Germinal center (tissue), 1 donor: ENCODE measurements at regions not wholly inside any gene's neighbourhood (a gene's known extent, or its start where the extent isn't known, plus 50 kb on each side); places are given as distances from the start of the nearest gene placed in this dataset.

Experiments used
- DNase-seq: peaks from one replicate; pipeline ENCODE4 v3.0.0; 2012; ENCODE audit warnings: mixed read lengths, low spot score

DNA sequence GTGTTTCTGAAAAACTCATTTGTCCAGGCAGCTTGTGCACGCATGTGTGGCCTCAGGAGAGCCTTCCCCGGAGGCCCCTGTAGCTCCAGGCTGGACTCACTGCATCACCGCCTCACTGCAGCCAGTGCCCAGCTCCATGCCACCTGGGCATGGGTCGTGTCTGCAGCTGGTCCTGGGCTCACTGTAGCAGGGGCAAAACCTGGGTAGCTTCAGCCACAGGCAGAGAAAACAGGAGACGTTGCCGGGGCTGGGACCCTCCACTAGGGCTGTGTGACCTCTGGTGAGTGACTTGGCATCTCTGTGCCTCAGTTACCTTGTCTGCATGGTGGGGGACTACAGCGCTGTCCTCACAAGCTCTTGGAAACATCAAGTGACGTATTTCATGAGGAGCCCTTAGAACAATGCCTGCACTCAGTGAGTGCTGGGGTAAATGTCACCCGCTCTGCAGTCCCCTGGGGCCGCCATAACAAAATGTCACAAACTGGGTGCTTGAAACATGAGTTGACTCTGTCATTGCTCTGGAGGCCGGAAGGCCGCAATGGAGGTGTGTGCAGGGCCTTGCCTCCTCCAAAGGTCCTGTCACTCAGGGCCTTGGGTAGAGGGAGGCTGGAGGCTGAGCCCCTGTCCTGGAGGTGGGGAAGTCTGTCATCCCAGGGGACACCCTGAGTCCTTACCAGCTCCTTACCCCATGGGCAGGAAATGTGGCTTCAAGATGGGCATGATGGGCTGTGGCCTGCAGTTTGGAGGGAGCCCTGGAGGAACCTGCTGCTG lies 488.7 kb downstream of the TBC1D22A start:
- DNase-seq = no peak

DNA sequence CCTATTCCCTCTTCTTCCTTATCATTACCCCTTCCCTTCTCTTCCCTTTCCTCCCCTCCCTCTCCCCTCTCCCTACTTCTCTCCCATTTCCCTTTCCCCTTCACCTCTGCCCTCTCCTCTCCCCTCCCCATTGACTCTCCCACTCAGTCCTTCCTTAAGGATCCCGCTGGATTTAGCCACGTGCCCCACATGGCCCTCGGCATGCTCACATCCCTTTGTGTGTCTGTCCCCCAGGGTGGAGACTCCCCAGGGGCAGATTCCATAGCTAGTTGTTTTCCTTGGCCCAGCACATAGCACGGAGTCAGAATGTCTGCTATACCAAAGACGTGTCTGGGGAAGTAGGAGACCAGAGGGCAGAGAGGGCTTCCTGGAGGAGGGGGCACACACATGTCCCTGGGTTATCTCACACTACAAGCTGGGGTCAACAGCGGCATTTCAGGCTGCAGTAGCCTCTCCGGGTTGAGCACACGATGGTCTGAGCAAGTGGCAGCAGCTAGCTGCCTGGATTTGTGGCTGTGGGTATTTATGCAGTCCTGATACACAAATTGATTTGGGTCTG lies 487.0 kb downstream of the TBC1D22A start:
- no peak for DNase-seq

DNA sequence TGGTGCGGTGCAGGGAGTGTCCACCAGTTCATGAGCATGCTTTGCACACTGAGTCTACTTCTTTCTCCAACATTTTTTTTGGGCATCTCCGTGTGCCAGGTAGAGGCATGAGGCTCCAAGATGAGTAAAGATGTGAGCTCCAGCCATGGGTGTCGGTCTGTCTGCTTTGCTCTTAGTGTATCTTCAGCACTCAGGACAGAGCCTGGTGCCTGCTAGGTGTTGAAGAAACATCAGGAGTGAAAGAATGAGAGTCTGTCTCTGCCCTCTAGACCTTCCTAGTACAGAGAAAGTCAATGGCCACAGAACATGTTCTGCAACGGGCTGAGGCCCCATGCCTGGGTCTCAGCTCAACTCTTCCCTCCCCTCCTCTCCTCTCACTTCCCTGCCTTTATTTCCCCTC lies 486.5 kb downstream of the TBC1D22A start:
- no peak for DNase-seq

DNA sequence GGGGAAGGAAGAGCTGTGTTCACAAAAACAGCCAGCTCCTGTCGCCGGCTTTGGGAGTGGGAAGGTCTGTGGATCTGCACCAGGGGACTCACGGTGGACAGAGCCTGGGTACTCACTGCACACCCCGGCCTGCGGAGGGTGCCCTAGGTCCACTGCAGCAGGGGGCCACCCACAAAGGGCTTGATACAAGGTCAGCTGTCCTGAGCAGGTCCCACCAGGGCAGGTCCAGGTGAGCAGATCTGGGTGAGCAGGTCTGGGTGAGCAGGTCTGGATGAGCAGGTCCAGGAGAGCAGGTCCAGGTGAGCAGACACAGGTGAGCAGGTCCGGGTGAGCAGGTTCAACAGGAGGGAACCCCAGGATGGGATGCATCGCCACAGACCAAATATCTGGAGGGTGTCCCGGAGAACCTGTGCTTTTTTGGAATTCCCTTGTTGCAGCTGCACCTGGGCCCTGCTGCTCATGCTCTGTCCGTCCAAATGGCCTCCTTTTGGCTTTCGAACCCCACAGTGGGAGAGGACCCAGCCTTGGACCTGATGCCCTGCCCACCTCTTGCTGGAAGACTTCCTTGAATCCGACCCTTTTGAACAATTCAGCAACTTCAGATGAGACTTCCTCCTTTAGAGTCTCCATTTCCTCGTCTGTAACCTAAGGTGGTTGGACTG lies 485.3 kb downstream of the TBC1D22A start:
- DNase-seq = no peak

DNA sequence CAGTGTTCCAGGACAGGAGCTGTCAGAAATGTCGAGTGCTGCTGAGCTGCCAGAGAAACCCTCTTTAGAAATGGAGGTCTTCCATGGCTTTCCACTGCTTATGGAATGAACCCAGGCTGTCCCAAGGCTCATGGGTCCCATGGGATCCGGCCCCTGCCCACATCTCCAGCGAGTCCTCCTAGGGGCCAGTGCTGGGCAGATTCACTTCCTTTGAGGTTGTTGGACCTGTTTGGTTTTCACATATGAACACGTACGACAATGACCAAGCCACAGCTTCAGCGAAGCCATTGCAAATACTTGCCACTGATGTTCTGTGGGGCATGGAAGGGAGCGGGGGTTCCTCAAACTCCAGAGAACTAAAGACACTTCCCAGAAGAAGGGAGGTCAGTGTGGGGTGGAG lies 483.3 kb downstream of the TBC1D22A start:
- DNase-seq = no peak

DNA sequence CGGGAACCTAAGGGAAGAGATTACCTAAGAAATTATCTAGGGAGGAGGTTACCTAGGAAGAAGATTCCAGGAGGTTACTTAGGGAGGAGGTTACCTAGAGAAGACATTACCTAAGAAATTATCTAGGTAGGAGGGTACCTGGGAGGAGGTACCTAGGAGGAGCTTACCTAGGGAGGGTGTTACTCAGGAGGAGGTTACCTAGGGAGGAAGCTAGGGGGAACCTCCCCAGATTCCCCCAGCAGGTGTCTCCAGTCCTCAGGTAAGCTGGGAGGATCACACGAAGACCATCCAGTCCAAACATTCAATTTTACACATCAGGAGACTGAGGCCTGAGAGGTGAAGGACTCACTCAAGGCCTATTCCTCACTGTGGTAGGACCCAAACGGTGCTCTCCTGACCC lies 482.8 kb downstream of the TBC1D22A start:
- DNase-seq = no peak

DNA sequence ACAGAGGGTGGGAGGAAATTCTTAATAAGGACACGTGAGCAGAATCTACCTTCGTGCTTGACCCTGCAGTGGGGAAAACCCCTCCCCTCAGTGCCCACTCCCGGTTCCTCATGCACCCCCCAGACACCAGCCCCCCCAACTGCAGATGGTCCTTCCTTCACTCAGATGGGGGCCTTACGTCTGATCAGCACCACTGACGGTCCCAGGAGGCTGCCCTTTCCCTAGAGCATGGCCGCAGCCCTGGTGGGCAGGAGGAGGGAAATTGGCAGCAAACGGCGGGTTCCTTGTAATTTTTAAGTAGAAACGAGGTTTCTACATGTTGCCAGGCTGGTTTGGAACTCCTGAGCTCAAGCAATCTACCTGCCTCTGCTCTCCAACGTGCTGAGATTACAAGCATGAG lies 477.7 kb downstream of the TBC1D22A start:
- no peak for DNase-seq

DNA sequence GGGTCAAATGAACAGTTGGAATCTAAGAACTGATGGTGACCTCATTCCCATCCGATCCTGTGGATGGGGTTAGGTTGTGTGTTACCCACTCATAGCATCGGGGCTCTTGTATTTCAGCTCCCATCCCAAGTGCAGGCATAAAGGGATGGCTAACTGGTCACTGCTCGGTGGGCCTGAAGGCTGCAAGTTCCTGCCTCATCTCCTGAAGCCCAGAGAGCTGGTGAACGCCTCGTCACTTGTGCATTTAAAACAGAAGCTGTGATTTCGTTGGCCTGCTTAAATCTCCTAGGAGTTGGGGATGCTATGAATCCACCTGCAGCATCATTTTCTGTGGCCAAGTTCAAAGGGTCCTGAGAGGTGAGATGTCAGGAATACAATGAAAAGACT lies 477.0 kb downstream of the TBC1D22A start:
- DNase-seq = no peak

DNA sequence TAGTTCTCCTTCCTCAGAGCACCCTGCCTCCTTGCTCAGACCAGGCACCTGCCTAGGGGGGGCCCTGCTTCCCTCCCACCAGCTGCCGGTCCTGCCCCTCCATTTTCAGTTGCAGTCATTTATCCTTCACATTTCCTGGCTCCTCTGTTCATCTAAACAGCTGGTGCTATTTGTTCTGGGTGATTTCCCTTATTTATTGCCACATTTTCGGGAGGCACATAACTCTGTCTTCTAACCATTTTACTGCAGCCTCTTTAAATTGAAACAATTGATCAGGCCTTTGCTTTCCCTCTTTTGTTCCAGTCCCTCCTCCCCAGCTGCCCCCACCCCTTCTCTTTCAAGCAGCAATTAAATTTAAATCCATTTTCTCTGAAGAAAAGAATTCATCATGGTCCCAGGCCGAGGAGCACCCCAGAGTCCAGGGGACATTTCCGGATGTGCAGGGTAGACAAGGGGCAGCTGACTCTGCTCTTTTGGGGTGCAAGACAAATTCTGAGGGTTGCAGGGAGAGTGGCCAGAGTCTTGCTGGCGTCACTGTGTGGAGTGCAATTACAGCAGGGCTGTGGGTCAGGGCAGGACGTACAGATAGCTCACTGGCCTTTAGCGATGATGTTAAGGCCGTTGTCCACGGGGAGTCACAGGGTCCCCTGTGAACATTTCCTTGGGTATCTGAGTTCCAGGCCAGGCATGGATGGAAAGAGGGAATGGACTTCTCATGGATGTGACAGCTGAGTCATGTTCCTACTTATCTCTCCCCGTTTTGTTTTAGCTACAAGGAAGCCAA lies 476.4 kb downstream of the TBC1D22A start:
- DNase-seq = no peak

DNA sequence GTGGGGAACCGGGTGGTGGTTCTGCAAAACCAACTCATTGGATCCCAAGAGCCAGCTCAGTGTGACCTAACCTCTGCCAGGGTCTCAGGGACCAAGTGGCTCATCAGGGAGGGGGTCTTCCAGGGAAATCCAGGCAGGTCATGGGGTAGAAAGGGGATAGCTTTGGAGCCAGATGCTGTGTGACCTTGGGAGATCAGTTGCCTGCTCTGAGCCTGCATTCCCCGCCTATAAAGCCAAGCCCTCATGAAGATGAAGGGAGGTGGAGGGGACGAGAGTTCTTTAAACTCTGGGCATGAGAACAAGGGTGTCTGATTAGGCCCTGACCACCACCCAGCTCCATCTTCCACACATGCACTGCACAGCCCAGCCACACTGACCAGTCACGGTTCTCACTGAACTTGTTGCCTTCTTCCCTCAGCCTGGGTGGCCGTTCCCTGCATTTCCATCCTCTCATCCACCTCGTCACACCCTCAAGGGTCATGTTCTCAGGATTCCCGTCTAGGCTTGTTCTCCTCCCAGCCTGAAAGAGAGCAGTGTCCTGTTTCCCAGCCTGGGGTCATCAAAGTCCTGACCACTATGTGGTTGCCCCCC lies 475.5 kb downstream of the TBC1D22A start:
- DNase-seq = no peak

DNA sequence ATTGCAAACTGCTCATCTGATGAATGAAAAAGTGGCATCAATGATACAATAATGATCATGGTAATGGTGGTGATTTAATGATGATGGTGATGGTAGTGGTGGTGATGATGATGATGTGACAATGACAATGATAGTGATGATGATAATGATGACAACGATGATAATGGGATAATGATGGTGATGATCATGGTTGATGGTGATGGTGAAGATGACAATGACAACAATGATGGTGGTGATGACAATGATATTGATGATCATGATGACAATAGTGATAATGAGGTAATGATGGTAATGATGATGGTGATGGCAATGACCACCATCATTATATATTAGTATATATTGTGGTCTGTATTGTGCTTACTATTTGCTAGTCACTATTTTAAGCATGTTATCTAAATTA lies 474.3 kb downstream of the TBC1D22A start:
- no peak for DNase-seq

DNA sequence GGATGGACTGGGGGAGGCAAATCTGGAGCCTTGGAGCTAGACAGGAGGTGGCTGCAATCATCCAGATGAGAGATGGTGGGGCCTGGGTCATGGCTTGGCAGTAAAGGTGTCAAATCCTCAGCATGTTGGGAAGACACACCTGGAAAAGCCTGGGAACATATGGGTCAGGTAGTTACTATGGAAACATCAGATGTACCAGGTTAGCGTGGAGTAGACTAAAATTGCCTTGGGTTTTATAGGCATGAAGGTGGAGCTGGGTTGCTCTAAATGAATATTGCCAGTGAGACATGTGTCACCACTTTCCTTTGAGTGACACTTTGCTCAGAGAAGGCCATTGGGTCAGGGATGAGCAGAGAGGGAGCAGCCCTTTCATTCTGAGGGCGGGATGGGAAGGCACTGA lies 473.7 kb downstream of the TBC1D22A start:
- no peak for DNase-seq

DNA sequence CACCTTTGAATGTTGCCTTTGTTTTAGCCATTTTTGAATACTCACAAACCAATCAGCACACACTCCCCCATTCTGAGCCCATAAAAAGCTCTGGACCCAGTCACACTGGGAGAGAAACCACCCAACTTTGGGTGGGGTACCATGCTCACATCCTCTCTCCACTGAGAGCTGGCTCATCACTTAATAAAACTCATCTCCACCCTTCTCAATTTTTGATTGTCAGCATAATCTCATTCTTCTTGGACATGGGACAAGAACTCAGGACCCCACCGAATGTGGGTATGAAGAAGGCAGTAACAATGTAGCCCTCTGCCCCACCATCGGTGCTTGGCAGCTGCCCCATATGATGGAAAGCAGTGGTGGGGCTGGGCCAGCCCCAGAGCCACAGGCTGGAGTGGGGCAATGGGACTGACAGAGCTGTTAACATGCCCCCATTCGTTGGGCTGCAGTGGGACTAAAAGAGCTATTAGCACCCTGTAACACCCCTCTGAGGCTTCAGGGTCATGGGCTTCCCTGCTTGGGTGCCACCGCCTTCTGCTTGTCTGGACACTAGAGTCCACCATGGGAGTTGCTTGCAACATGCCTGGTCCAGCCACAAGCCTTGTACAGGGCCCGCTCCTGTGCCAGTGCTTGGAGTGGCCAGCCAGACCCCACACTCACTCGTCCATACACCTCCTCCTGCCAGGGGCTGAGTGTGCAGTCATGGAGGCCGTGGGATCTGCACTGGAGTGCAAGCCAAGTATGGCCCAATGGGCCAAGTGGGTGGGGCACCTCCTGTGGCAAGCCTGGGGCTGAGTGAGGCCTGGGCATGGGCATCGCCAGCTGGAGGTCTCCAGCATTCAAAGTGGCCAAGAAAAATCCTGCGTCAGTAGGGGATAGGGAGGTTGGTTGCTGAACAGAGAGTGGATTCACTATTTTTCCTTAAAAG lies 471.1 kb downstream of the TBC1D22A start:
- no peak for DNase-seq

DNA sequence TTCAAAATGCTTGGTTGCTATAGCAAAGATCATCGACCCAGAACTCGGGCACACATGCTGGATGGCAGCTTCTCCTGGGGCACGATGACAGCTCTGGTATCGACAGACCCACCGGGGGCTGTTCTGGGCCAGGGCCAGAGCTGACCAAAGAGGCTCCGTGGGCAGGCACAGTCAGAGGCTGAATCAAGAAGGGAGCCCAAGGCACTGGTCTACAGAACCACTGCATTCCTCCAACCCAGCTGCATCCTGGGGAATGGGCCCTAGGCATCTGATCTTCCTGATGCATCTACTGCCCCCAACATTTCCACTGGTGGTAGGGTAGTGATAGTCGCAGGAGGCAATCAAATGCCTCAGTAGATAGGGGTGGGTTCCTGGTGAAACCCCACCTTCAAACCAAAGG lies 470.3 kb downstream of the TBC1D22A start:
- DNase-seq = no peak

DNA sequence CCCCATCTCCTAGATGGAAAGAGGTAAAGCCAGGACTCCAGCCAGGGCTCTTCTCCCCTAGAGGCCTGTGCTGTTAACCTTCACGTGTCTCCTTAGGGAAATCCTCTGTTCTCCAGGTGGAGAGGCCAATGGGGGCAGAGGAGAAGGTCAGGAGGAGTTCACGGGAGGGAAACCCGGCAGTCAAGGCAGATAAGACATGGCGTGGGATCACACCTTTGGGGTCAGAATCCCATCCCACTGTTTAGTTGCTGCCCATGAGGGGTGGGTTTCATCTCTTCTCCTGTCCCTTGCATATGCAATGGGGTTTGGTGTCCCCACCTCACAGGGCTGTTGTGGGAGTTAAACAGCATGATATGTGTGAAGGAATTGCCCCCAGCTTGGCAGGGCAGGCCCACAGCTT lies 469.7 kb downstream of the TBC1D22A start:
- DNase-seq = no peak

DNA sequence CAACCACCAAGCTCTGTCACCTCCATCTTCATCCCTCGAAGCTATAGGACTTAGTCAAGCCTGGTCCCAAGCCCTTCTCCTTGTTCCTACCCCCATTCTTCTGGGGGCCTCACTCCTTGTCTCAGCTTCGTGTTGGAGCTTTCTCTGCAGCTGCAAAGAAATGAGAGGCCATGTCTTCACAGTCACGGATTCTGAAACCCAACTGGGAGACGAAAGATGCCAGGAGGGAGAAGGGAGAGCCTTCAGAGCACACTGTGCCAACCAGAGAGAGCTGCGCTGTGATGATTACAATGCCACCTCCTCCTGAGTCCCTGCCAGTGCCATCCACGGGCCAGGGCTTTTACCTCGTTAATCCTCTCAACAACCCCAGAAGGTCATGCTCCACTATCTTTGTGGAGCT lies 469.3 kb downstream of the TBC1D22A start:
- DNase-seq = no peak

DNA sequence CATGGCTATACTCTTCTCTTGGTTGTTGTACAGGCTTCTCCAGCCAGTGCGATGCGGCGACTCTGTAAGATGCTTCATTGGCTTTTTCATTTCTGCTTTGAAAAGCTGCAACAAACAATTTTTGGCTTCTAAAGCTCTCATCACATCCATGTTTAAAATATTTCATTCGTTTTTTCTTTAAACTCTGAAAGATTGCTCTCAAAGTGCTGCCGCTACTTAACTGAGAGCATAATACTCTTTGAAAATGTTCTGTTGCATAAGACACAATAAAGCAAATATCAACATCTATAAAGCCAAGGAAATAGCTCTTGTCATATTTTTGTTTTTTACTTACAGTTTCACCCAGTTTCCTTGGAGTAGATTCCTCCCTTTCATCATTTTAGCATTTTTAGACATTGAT lies 468.3 kb downstream of the TBC1D22A start:
- no peak for DNase-seq

DNA sequence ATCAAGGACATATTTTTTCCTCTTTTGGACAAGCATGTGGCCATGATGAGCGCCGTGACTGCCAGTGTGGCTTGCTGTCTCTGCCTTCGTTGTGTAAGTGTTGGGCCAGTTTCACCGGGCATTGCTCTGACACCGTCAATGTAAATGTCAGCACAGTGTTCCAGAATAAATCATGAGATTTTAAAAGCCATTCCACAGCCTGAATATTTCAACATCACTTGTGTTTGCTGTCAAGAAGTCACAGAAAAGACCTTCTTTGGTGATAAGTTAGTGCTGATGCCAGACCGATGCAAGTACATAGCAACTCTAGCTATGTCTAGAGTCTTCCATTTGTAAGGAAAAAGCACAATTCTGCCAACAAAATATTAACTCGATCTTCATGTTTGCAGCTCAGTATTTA lies 467.8 kb downstream of the TBC1D22A start:
- DNase-seq = no peak

DNA sequence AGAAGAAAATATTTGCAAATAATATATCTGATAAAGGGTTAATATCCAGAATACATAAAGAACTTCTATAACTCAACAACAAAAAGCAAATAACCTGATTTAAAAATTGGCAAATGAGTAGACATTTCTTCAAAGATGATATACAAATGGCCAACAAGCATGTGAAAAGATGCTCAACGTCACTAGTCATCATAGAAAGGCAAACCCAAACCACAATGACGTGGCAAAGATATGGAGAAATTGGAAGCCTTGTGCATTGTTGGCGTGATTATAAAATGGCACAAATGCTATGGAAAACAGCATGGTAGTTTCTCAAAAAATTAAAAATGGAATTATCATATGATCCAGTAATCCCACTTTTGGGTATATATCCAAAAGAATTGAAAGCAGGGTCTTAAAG lies 466.3 kb downstream of the TBC1D22A start:
- DNase-seq = no peak

DNA sequence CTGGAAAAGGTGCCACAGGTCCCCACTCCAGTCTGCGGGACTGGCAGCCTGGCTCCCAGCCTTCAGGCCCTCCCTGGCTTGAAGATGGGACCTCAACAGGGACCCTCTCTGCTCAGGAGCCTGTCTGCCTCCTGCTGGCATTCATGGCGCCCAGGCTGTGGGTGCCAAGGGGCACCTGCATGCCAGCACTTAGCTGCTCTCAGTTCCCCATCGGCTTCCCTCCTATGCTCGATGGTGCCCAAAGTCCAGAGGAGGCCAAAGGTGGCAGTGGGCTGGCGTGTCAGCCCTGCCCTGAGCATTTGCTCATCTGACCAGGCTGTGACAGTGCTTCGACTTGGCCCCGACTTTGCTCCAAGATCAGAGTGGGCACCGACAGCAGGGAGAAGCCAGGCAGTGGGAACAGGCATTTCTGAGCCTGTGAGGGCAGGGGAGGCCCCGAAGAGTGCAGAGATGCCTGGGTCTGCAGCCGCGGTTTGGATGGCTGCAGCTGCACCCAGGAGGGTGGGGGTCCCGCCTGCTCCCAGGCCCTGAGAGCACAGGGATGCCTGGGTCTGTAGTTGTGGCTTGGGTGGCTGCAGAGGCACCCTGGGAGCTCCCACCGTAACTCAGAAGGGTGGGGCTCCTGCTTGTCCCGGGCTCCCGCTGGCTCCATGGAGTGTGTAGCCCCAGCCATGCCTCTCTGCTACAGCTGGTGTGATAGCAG lies 463.6 kb downstream of the TBC1D22A start:
- no peak for DNase-seq
